IMR-90 (cell line): ENCODE measurements at regions not wholly inside any gene's neighbourhood (a gene's known extent, or its start where the extent isn't known, plus 50 kb on each side); places are given as distances from the start of the nearest gene placed in this dataset.

Source experiments
- ATAC-seq: fragments of 200-7000 bp; cut with Tn5 transposase; 2 replicates; pipeline ENCODE4 v1.9.1; 2020; ENCODE audit warnings: low read depth, mild to moderate bottlenecking, moderate library complexity
- BruUV-seq: library from RNA; stranded (reverse); fragments of 400-500 nt; replicated peaks from 2 replicates; lab custom pipeline; 2021; lab: Mats Ljungman, UMichigan
- CTCF ChIA-PET: fragments of 300-600 bp; formaldehyde crosslinking; extraction: SDS; loops from one replicate; lab custom pipeline; 2021; ENCODE audit warnings: antibody characterized with exemption; lab: Yijun Ruan, JAX
- POLR2A ChIA-PET: fragments of 300-600 bp; sonication (Branson Sonifier 250); formaldehyde crosslinking; loops from one replicate; lab custom pipeline; 2022; ENCODE audit warnings: antibody characterized with exemption; ENCODE audit not compliant: unreplicated experiment; lab: Charles Lee
- DNase-seq: peaks from one replicate; pipeline ENCODE4 v3.0.0; 2013
- H2AFZ ChIP-seq: replicated peaks from 2 replicates; pipeline ENCODE3; 2013; ENCODE audit warnings: low read length, mild to moderate bottlenecking; ENCODE audit not compliant: poor library complexity
- H2AK5ac ChIP-seq: 2 replicates; pipeline ENCODE4 v1.6.1; 2013; ENCODE audit warnings: low read depth, low read length, inconsistent platforms
- H2AK9ac ChIP-seq: replicated peaks from 2 replicates; pipeline ENCODE3; 2013; ENCODE audit warnings: mild to moderate bottlenecking, low read depth, low read length, moderate library complexity; ENCODE audit not compliant: poor library complexity
- H2BK120ac ChIP-seq: 2 replicates; pipeline ENCODE4 v1.6.1; 2013; ENCODE audit warnings: low read depth, low read length, inconsistent platforms
- H2BK15ac ChIP-seq: 3 replicates; pipeline ENCODE4 v1.6.1; 2013; ENCODE audit warnings: low read depth, low read length, inconsistent platforms
- H2BK20ac ChIP-seq: 2 replicates; pipeline ENCODE4 v1.6.1; 2013; ENCODE audit warnings: low read depth, mild to moderate bottlenecking, inconsistent platforms, low read length, moderate library complexity
- H2BK5ac ChIP-seq: 2 replicates; pipeline ENCODE4 v1.6.1; 2013; ENCODE audit warnings: mild to moderate bottlenecking, low read depth, low read length, inconsistent platforms; ENCODE audit not compliant: poor library complexity, severe bottlenecking
- H3K14ac ChIP-seq: replicated peaks from 2 replicates; pipeline ENCODE4 v1.6.1; 2013; ENCODE audit warnings: low read depth, low read length, inconsistent platforms
- H3K18ac ChIP-seq: 2 replicates; pipeline ENCODE4 v1.6.1; 2013; ENCODE audit warnings: low read depth, low read length, control low read depth
- H3K23ac ChIP-seq: 2 replicates; pipeline ENCODE4 v1.6.1; 2013; ENCODE audit warnings: low read depth, low read length, inconsistent platforms
- H3K27ac ChIP-seq: 2 replicates; pipeline ENCODE4 v1.5.1; 2013; ENCODE audit warnings: mild to moderate bottlenecking, control low read depth, low read length; ENCODE audit not compliant: insufficient read depth
- H3K27me3 ChIP-seq: 2 replicates; pipeline ENCODE4 v1.6.1; 2013; ENCODE audit warnings: low read length; ENCODE audit not compliant: control insufficient read depth, insufficient read depth
- H3K36me3 ChIP-seq: 2 replicates; pipeline ENCODE4 v1.6.1; 2013; ENCODE audit warnings: low read length, mixed read lengths; ENCODE audit not compliant: control insufficient read depth, insufficient read depth
- H3K4ac ChIP-seq: 2 replicates; pipeline ENCODE4 v1.6.1; 2013; ENCODE audit warnings: low read depth, low read length, inconsistent platforms
- H3K4me1 ChIP-seq: 2 replicates; pipeline ENCODE4 v1.6.1; 2013; ENCODE audit warnings: low read length, mixed read lengths; ENCODE audit not compliant: control insufficient read depth, insufficient read depth
- H3K4me2 ChIP-seq: 2 replicates; pipeline ENCODE4 v1.6.1; 2013; ENCODE audit warnings: low read depth, mild to moderate bottlenecking, control low read depth, low read length, moderate library complexity
- H3K4me3 ChIP-seq: 2 replicates; pipeline ENCODE4 v1.5.1; 2013; ENCODE audit warnings: low read depth, mild to moderate bottlenecking, control low read depth, low read length, moderate library complexity; ENCODE audit not compliant: insufficient read depth
- H3K56ac ChIP-seq: 2 replicates; pipeline ENCODE4 v1.6.1; 2013; ENCODE audit warnings: low read length, inconsistent platforms; ENCODE audit not compliant: insufficient read depth; ENCODE audit errors: extremely low read depth
- H3K79me1 ChIP-seq, 2 experiments: 2 replicates each; pipeline ENCODE4 v1.6.1; 2013; ENCODE audit warnings: low read length in 2 of 2, inconsistent platforms in 1 of 2, low read depth in 1 of 2
- H3K9ac ChIP-seq: 2 replicates; pipeline ENCODE4 v1.6.1; 2013; ENCODE audit warnings: low read depth, low read length, control low read depth
- H3K9me1 ChIP-seq: 2 replicates; pipeline ENCODE4 v1.6.1; 2013; ENCODE audit warnings: low read length, inconsistent platforms; ENCODE audit not compliant: insufficient read depth
- H3K9me3 ChIP-seq: 2 replicates; pipeline ENCODE4 v1.6.1; 2013; ENCODE audit warnings: low read length; ENCODE audit not compliant: control insufficient read depth, insufficient read depth
- H4K20me1 ChIP-seq: 2 replicates; pipeline ENCODE4 v1.6.1; 2013; ENCODE audit warnings: low read length, inconsistent platforms; ENCODE audit not compliant: insufficient read depth
- H4K5ac ChIP-seq: 2 replicates; pipeline ENCODE4 v1.6.1; 2013; ENCODE audit warnings: mild to moderate bottlenecking, low read depth, low read length, control low read depth
- H4K8ac ChIP-seq, 2 experiments: 2 replicates each; pipeline ENCODE4 v1.6.1; 2013; ENCODE audit warnings: low read depth in 2 of 2, low read length in 2 of 2, control low read depth in 1 of 2, inconsistent platforms in 1 of 2
- H4K91ac ChIP-seq: 2 replicates; pipeline ENCODE4 v1.6.1; 2013; ENCODE audit warnings: low read depth, low read length, inconsistent platforms; ENCODE audit not compliant: insufficient read depth
- BHLHE40 ChIP-seq: fragments of 150-350 bp; IDR thresholded peaks from 2 replicates; pipeline ENCODE4 v1.6.1; 2016; ENCODE audit warnings: mild to moderate bottlenecking, low read depth, low read length
- CHD1 ChIP-seq: IDR thresholded peaks from 2 replicates; pipeline ENCODE4 v1.6.1; 2012; ENCODE audit warnings: low read depth, low read length, improper control_type of control experiment
- MAFK ChIP-seq: IDR thresholded peaks from 2 replicates; pipeline ENCODE4 v1.6.1; 2012; ENCODE audit warnings: low read depth, low read length, improper control_type of control experiment
- MAZ ChIP-seq: IDR thresholded peaks from 2 replicates; pipeline ENCODE4 v1.6.1; 2012; ENCODE audit warnings: low read depth, mild to moderate bottlenecking, low read length, improper control_type of control experiment, moderate library complexity, borderline replicate concordance
- MXI1 ChIP-seq: IDR thresholded peaks from 2 replicates; pipeline ENCODE4 v1.6.1; 2012; ENCODE audit warnings: low read depth, mild to moderate bottlenecking, low read length, moderate library complexity, borderline replicate concordance
- NFE2L2 ChIP-seq: fragments of 150-350 bp; IDR thresholded peaks from 2 replicates; pipeline ENCODE4 v1.6.1; 2016; ENCODE audit warnings: low read depth, mild to moderate bottlenecking, low read length
- RAD21 ChIP-seq: IDR thresholded peaks from 2 replicates; pipeline ENCODE4 v1.6.1; 2012; ENCODE audit warnings: low read length, improper control_type of control experiment
- RCOR1 ChIP-seq: IDR thresholded peaks from 2 replicates; pipeline ENCODE4 v1.6.1; 2012; ENCODE audit warnings: mild to moderate bottlenecking, low read length, improper control_type of control experiment; ENCODE audit not compliant: insufficient replicate concordance
- WGBS, 2 experiments: methylation state at CpG; one replicate each; pipeline versions ENCODE4 v1.1.5 to v1.1.7; 2013; ENCODE audit warnings: missing lambda C conversion rate in 2 of 2; ENCODE audit not compliant: insufficient read length in 1 of 2; ENCODE audit errors: extremely low coverage in 2 of 2; 5-methylcytosine and 5-hydroxymethylcytosine counted together
- dilution Hi-C: fragments of 300-500 bp; cut with HindIII; formaldehyde crosslinking; loops from one replicate; pipeline ENCODE4 v1.14.3; 2018; ENCODE audit warnings: low sequenced_read_pairs; ENCODE audit not compliant: unreplicated experiment
- in situ Hi-C: fragments of 300-500 bp; cut with MboI; formaldehyde crosslinking; loops from 3 replicates; pipeline ENCODE4 v1.14.3; 2019; ENCODE audit warnings: low sequenced_read_pairs, inconsistent platforms, mixed read lengths
- intact Hi-C: fragments of 100-400 bp; cut with micrococcal nuclease; formaldehyde crosslinking; loops from 2 replicates; pipeline ENCODE4 v1.10.0; 2022
- TF ChIP-seq, protein P1 (sequence below): fragments of 150-350 bp; IDR thresholded peaks from 2 replicates; pipeline ENCODE4 v1.6.1; 2016; ENCODE audit warnings: low read depth, mild to moderate bottlenecking, low read length, moderate library complexity, borderline replicate concordance
- TF ChIP-seq, protein P2 (sequence below): conservative IDR thresholded peaks from 2 replicates; pipeline ENCODE4 v1.5.1; 2012; ENCODE audit warnings: mild to moderate bottlenecking, low read depth, low read length, improper control_type of control experiment

GRCh38 chr17:13176436-13176835 is 158.6 kb upstream of the ELAC2 start:
- no peak overlapping the region for H3K9ac ChIP-seq
- peaks cover 2% of the 10 kb centered on the region; the same call in 1 of the 2 replicates for H3K9me3 ChIP-seq
- no peak overlapping the region for H4K91ac ChIP-seq
- no peak overlapping the region for H2AFZ ChIP-seq
- no peak overlapping the region for H2AK9ac ChIP-seq
- ChIA-PET POLR2A (no interaction called here), CTCF (no interaction called here)
- no TSS peak for BruUV-seq
- H3K4ac ChIP-seq = no peak overlapping the region
- no peaks in the 10 kb centered on the region for H3K79me1 ChIP-seq
- dilution Hi-C loops = no loop called here
- no peak overlapping the region for H2BK5ac ChIP-seq
- H3K4me2 ChIP-seq = no peak overlapping the region
- no peak for ATAC-seq
- no peaks in the 10 kb centered on the region for H3K27me3 ChIP-seq
- no peak overlapping the region for H2BK15ac ChIP-seq
- no peak overlapping the region for H3K4me3 ChIP-seq
- H3K9me1 ChIP-seq = no peaks in the 10 kb centered on the region
- intact Hi-C loops = no loop called here
- no peak overlapping the region for H2BK20ac ChIP-seq
- H3K27ac ChIP-seq = no peak overlapping the region
- H3K56ac ChIP-seq = no peak overlapping the region
- in situ Hi-C loops = no loop called here
- H2AK5ac ChIP-seq = no peak overlapping the region
- WGBS, 2 experiments = 43% methylated on average over 3 of the region's 4 CpGs; no CpG with 5 or more reads in 1 of the 2 experiments
- no peak overlapping the region for H2BK120ac ChIP-seq
- DNase-seq = no peak
- H4K5ac ChIP-seq = no peak overlapping the region
- no peaks in the 10 kb centered on the region for H3K4me1 ChIP-seq
- no peak overlapping the region for H4K8ac ChIP-seq
- no peak overlapping the region for H3K14ac ChIP-seq
- H3K23ac ChIP-seq = no peak overlapping the region
- no peaks in the 10 kb centered on the region for H4K20me1 ChIP-seq
- no peak for TF ChIP-seq NFE2L2
- TF ChIP-seq CHD1 = no peak
- no peak for TF ChIP-seq RCOR1
- TF ChIP-seq MXI1 = no peak
- TF ChIP-seq MAZ = no peak
- TF ChIP-seq, protein P1, sequence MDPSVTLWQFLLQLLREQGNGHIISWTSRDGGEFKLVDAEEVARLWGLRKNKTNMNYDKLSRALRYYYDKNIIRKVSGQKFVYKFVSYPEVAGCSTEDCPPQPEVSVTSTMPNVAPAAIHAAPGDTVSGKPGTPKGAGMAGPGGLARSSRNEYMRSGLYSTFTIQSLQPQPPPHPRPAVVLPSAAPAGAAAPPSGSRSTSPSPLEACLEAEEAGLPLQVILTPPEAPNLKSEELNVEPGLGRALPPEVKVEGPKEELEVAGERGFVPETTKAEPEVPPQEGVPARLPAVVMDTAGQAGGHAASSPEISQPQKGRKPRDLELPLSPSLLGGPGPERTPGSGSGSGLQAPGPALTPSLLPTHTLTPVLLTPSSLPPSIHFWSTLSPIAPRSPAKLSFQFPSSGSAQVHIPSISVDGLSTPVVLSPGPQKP = no peak
- TF ChIP-seq, protein P2, sequence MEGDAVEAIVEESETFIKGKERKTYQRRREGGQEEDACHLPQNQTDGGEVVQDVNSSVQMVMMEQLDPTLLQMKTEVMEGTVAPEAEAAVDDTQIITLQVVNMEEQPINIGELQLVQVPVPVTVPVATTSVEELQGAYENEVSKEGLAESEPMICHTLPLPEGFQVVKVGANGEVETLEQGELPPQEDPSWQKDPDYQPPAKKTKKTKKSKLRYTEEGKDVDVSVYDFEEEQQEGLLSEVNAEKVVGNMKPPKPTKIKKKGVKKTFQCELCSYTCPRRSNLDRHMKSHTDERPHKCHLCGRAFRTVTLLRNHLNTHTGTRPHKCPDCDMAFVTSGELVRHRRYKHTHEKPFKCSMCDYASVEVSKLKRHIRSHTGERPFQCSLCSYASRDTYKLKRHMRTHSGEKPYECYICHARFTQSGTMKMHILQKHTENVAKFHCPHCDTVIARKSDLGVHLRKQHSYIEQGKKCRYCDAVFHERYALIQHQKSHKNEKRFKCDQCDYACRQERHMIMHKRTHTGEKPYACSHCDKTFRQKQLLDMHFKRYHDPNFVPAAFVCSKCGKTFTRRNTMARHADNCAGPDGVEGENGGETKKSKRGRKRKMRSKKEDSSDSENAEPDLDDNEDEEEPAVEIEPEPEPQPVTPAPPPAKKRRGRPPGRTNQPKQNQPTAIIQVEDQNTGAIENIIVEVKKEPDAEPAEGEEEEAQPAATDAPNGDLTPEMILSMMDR = no peak
- no peak for TF ChIP-seq MAFK
- no peak for TF ChIP-seq BHLHE40
- no peak for TF ChIP-seq RAD21
- no peaks in the 10 kb centered on the region for H3K36me3 ChIP-seq
- no peak overlapping the region for H3K18ac ChIP-seq
